ENCODE measurements at regions not wholly inside any gene's neighbourhood (a gene's known extent, or its start where the extent isn't known, plus 50 kb on each side); places are given as distances from the start of the nearest gene placed in this dataset.

GRCh38 chr13:48160606-48161278 lies 65.8 kb upstream of the MED4 start:
- no peak overlapping the region for H3K4me3 ChIP-seq
- H3K27ac ChIP-seq, result peak overlapping the region; percentile 32 to 85 (median 78)
- 53% methylated on average over 5 of the region's 5 CpGs for WGBS, 2 donors
- peaks cover 0 to 27% (median 8%) of the 10 kb centered on the region in 4 donors for H3K4me1 ChIP-seq
- H3K27me3 ChIP-seq, result no peaks in the 10 kb centered on the region
- peak; percentile 27 to 55 for DNase-seq (ENCODE audit: low spot score in 2 of 2)
- TF ChIP-seq CTCF (IDR thresholded peaks at IDR 0.05) (no peak), EP300 (IDR thresholded peaks at IDR 0.05) (peak in 1 of 2 donors; percentile 28)
- H3K9me3 ChIP-seq, result no peaks in the 10 kb centered on the region
- H3K36me3 ChIP-seq, result no peaks in the 10 kb centered on the region

- Histone ChIP-seq H3K36me3 (no peaks in the 10 kb centered on the region), H3K4me3 (no peak overlapping the region), H3K4me1 (peaks cover 0 to 27% (median 8%) of the 10 kb centered on the region in 4 donors), H3K9me3 (no peaks in the 10 kb centered on the region), H3K27ac (peak overlapping the region in 1 of 4 donors; percentile 85), H3K27me3 (no peaks in the 10 kb centered on the region)
- WGBS, 2 donors, result 37% methylated on average over 3 of the region's 3 CpGs
- TF ChIP-seq POLR2A (IDR thresholded peaks at IDR 0.05) (no peak), CTCF (IDR thresholded peaks at IDR 0.05) (no peak), EP300 (IDR thresholded peaks at IDR 0.05) (no peak)
- DNase-seq (ENCODE audit: low spot score in 2 of 2), result no peak
These were observed 64.9 kb upstream of the MED4 start for GRCh38 chr13:48159826-48160225.

- Histone ChIP-seq H3K4me1 (peaks cover 0 to 27% (median 8%) of the 10 kb centered on the region in 4 donors), H3K4me3 (no peak overlapping the region), H3K27ac (peak overlapping the region in 2 of 4 donors; percentile 38), H3K27me3 (no peaks in the 10 kb centered on the region), H3K9me3 (no peaks in the 10 kb centered on the region), H3K36me3 (no peaks in the 10 kb centered on the region)
- TF ChIP-seq POLR2A (IDR thresholded peaks at IDR 0.05) (no peak), EP300 (IDR thresholded peaks at IDR 0.05) (no peak), CTCF (IDR thresholded peaks at IDR 0.05) (no peak)
- no peak for DNase-seq (ENCODE audit: low spot score in 2 of 2)
These were observed 64.5 kb upstream of the MED4 start for GRCh38 chr13:48159401-48159800.

GRCh38 chr13:48158915-48159314 lies 64.0 kb upstream of the MED4 start:
- Histone ChIP-seq H3K36me3 (no peaks in the 10 kb centered on the region), H3K4me1 (peaks cover 0 to 27% (median 8%) of the 10 kb centered on the region in 4 donors), H3K9me3 (no peaks in the 10 kb centered on the region), H3K27ac (peak overlapping the region in 2 of 4 donors; percentile 38), H3K4me3 (no peak overlapping the region), H3K27me3 (no peaks in the 10 kb centered on the region)
- DNase-seq (ENCODE audit: low spot score in 2 of 2), result no peak
- 86 to 94% methylated on average over 3 of the region's 3 CpGs for WGBS, 2 donors
- TF ChIP-seq CTCF (IDR thresholded peaks at IDR 0.05) (no peak), EP300 (IDR thresholded peaks at IDR 0.05) (no peak), POLR2A (IDR thresholded peaks at IDR 0.05) (no peak)

GRCh38 chr13:48158290-48158689 lies 63.4 kb upstream of the MED4 start:
- H3K4me3 ChIP-seq, result no peak overlapping the region
- 62 to 78% methylated on average over 1 of the region's 1 CpG for WGBS, 2 donors
- H3K9me3 ChIP-seq, result no peaks in the 10 kb centered on the region
- H3K36me3 ChIP-seq, result no peaks in the 10 kb centered on the region
- H3K4me1 ChIP-seq, result peaks cover 0 to 25% (median 8%) of the 10 kb centered on the region in 4 donors
- DNase-seq (ENCODE audit: low spot score in 2 of 2), result no peak
- H3K27ac ChIP-seq, result peak overlapping the region in 2 of 4 donors; percentile 22 to 38
- TF ChIP-seq POLR2A (IDR thresholded peaks at IDR 0.05), result no peak
- TF ChIP-seq EP300 (IDR thresholded peaks at IDR 0.05), result no peak
- no peaks in the 10 kb centered on the region for H3K27me3 ChIP-seq
